T-cell (primary cell): ENCODE measurements at regions not wholly inside any gene's neighbourhood (a gene's known extent, or its start where the extent isn't known, plus 50 kb on each side); places are given as distances from the start of the nearest gene placed in this dataset.

Experiments used
- ATAC-seq, 4 experiments: fragments of 200-7000 bp in 3 of 4; fragments of 150-1000 bp in 1 of 4; cut with Tn5 transposase; replicated peaks in 1 of 4; 1 replicate in 3 of 4; 2 replicates in 1 of 4; pipeline ENCODE4 v1.10.0; 2021; ENCODE audit warnings: moderate library complexity in 3 of 4, mild to moderate bottlenecking in 2 of 4, moderate number of reproducible peaks in 1 of 4
- CTCF ChIA-PET, 2 donors: fragments of 300-600 bp; sonication (Branson Sonifier 250); formaldehyde crosslinking; loops; one replicate each; lab custom pipeline; 2022; ENCODE audit warnings: antibody characterized with exemption in 2 of 2; lab: Charles Lee
- POLR2A ChIA-PET, 2 donors: fragments of 300-600 bp; sonication (Branson Sonifier 250); formaldehyde crosslinking; loops; one replicate each; lab custom pipeline; 2022; ENCODE audit warnings: antibody characterized with exemption in 2 of 2; lab: Charles Lee
- DNase-seq, 35 experiments: peaks; one replicate each; pipeline versions ENCODE4 v3.0.0 to v3.0.0-alpha.2; 2013 to 2023
- H3K27ac ChIP-seq: one replicate; pipeline ENCODE4 v1.5.1; 2013; ENCODE audit warnings: low read length
- H3K27me3 ChIP-seq, 2 experiments: replicated peaks in 1 of 2; 1 replicate in 1 of 2; 2 replicates in 1 of 2; pipeline versions ENCODE4 v1.6.1 to v1.7.0; 2013; ENCODE audit warnings: low read length in 1 of 2, mixed read lengths in 1 of 2; ENCODE audit not compliant: control insufficient read depth in 2 of 2, insufficient read depth in 2 of 2; ENCODE audit errors: extremely low read depth in 1 of 2
- H3K36me3 ChIP-seq, 2 donors: 1 replicate in 1 of 2; 2 replicates in 1 of 2; pipeline versions ENCODE4 v1.6.1 to v1.7.0; 2013; ENCODE audit warnings: low read length in 1 of 2; ENCODE audit not compliant: control insufficient read depth in 2 of 2, insufficient read depth in 1 of 2; ENCODE audit errors: extremely low read depth in 1 of 2
- H3K4me1 ChIP-seq, 2 experiments: 1 replicate in 1 of 2; 2 replicates in 1 of 2; pipeline versions ENCODE4 v1.6.1 to v1.7.0; 2013; ENCODE audit warnings: low read length in 2 of 2, mixed read lengths in 1 of 2; ENCODE audit not compliant: insufficient read depth in 2 of 2, control insufficient read depth in 1 of 2; ENCODE audit errors: extremely low read depth in 1 of 2
- H3K4me3 ChIP-seq, 2 donors: 1 replicate in 1 of 2; 2 replicates in 1 of 2; pipeline versions ENCODE4 v1.5.1 to v1.7.0; 2013; ENCODE audit warnings: mild to moderate bottlenecking in 2 of 2, low read length in 1 of 2, moderate library complexity in 1 of 2; ENCODE audit not compliant: control insufficient read depth in 1 of 2; ENCODE audit errors: extremely low read depth in 1 of 2
- H3K9me3 ChIP-seq: 2 replicates; pipeline ENCODE4 v1.7.0; 2013
- H3K27ac Mint-ChIP-seq, 2 donors: one replicate each; pipeline ENCODE4 v1.8.0; 2020 to 2021; ENCODE audit warnings: mild to moderate bottlenecking in 2 of 2, mixed read lengths in 2 of 2
- H3K27me3 Mint-ChIP-seq, 2 donors: one replicate each; pipeline ENCODE4 v1.8.0; 2021 to 2022; ENCODE audit warnings: mixed read lengths in 2 of 2
- H3K36me3 Mint-ChIP-seq: one replicate; pipeline ENCODE4 v1.8.0; 2021; ENCODE audit warnings: mixed read lengths
- H3K4me1 Mint-ChIP-seq, 3 donors: one replicate each; pipeline ENCODE4 v1.8.0; 2020 to 2022; ENCODE audit warnings: mixed read lengths in 3 of 3, mild to moderate bottlenecking in 1 of 3
- H3K4me3 Mint-ChIP-seq, 3 donors: one replicate each; pipeline ENCODE4 v1.8.0; 2020 to 2022; ENCODE audit warnings: mild to moderate bottlenecking in 3 of 3, mixed read lengths in 3 of 3, moderate library complexity in 3 of 3
- H3K9me3 Mint-ChIP-seq, 3 donors: one replicate each; pipeline ENCODE4 v1.8.0; 2020 to 2022; ENCODE audit warnings: mixed read lengths in 3 of 3
- WGBS: methylation state at CpG from one replicate; pipeline ENCODE4 v1.1.5; 2013; ENCODE audit warnings: missing lambda C conversion rate; ENCODE audit not compliant: insufficient coverage; 5-methylcytosine and 5-hydroxymethylcytosine counted together

DNA sequence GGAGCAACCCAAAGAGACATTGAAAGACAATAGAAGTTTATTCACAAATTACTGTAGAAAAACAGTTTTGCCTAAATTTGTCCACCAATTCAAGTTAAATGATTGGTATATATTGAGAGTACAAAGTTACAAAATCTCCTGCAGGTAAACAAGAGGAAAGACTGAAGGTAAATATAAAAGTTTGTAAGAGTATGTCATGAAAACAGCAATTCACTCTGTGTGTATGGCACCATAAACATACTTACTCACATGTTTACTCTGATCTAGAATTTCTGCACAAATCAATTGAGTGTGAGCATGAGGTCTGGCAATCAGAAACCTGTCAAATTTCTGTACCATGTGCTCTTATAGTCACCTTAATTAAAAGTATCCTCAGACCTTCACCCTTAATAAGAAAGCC lies 800.9 kb upstream of the MBL2 start:
- H3K9me3 ChIP-seq: no peaks in the 10 kb centered on the region
- Mint-ChIP-seq H3K27ac (no peak overlapping the region), H3K36me3 (peaks cover 3% of the 10 kb centered on the region), H3K4me3 (no peak overlapping the region), H3K4me1 (no peaks in the 10 kb centered on the region), H3K27me3 (no peaks in the 10 kb centered on the region), H3K9me3 (peaks cover 7 to 22% (median 12%) of the 10 kb centered on the region in 3 donors)
- H3K27ac ChIP-seq: no peak overlapping the region
- ATAC-seq: no peak
- ChIA-PET POLR2A (no interaction called here), CTCF (no interaction called here)
- DNase-seq: no peak
- no peaks in the 10 kb centered on the region for H3K36me3 ChIP-seq
- no peak overlapping the region for H3K4me3 ChIP-seq
- no peaks in the 10 kb centered on the region for H3K4me1 ChIP-seq
- H3K27me3 ChIP-seq: no peaks in the 10 kb centered on the region

DNA sequence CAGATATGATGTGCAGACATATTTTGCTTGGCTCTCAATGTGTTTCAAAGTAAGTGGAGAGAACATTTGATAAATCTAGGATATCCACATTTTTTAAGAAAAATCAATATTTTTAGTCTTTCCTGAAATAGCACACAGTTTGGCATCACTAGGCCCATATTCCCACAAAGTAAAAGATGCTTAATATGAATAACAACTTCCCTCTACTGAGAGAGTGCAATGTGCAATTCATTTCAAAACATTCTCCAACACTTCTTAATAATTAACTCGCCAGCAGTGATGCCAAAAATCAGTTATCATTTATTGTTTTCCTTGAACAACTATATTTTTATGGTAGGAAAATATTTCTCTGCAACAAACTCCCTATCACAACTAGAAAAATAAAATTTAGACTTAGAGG lies 800.2 kb upstream of the MBL2 start:
- no peak overlapping the region for H3K4me3 Mint-ChIP-seq
- H3K27ac Mint-ChIP-seq: no peak overlapping the region
- peaks cover 3% of the 10 kb centered on the region for H3K36me3 Mint-ChIP-seq
- ChIA-PET CTCF (no interaction called here), POLR2A (no interaction called here)
- DNase-seq: no peak
- H3K27me3 ChIP-seq: no peaks in the 10 kb centered on the region
- no CpG with 5 or more reads among the region's 1 CpG for WGBS
- peaks cover 8 to 23% (median 12%) of the 10 kb centered on the region in 3 donors for H3K9me3 Mint-ChIP-seq
- no peak overlapping the region for H3K27ac ChIP-seq
- no peak for ATAC-seq
- no peaks in the 10 kb centered on the region for H3K36me3 ChIP-seq
- no peaks in the 10 kb centered on the region for H3K27me3 Mint-ChIP-seq
- H3K4me1 ChIP-seq: no peaks in the 10 kb centered on the region
- H3K9me3 ChIP-seq: no peaks in the 10 kb centered on the region
- H3K4me3 ChIP-seq: no peak overlapping the region
- no peaks in the 10 kb centered on the region for H3K4me1 Mint-ChIP-seq

DNA sequence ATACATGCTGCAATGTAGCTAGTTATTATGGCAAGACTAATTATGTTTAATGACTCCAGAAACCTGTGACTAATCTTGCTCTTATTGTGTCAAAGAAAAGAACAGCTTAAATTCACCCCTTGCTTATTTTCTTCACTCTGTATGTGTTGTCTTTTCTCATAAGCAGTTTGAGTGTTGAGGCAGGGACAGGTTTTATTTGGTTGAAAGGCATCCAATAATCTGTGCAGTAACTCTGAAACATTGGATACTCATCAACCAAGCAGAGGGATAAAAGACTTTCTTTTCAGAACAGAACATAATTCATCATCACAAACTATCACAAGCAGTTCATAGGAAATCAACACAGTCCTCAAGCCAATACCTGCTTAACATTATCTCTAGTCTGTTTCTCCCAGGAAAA lies 797.6 kb upstream of the MBL2 start:
- H3K9me3 Mint-ChIP-seq: peaks cover 16 to 42% (median 21%) of the 10 kb centered on the region in 3 donors
- POLR2A ChIA-PET: no interaction called here

DNA sequence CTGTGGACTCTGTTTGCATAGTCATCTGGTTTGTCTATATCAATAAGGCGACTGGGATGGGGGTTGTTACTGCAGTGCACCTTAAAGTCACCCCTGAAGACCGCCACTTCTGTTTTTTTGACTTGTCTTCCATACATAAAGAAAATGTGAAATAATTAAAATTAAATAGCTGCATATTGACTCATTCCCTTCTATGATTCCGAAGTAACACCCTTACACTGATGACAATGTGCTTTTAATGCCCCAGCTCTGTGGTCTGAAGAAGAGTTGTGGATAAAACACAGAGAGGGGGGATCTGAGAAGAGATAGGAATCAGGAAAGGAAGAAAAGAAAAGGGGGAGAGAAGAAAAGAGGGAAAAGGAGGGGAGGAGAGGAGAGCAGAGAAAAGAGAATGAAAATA lies 796.9 kb upstream of the MBL2 start:
- Mint-ChIP-seq H3K9me3 (peaks cover 16 to 42% (median 26%) of the 10 kb centered on the region in 3 donors), H3K36me3 (no peaks in the 10 kb centered on the region), H3K27me3 (no peaks in the 10 kb centered on the region), H3K27ac (no peak overlapping the region), H3K4me1 (no peaks in the 10 kb centered on the region), H3K4me3 (no peak overlapping the region)
- ATAC-seq: no peak
- POLR2A ChIA-PET: no interaction called here
- H3K36me3 ChIP-seq: no peaks in the 10 kb centered on the region
- WGBS: no CpG with 5 or more reads among the region's 3 CpGs
- no peaks in the 10 kb centered on the region for H3K27me3 ChIP-seq
- no peak for DNase-seq
- CTCF ChIA-PET: interaction anchor here in 1 of 2 donors (0.6 kb wide), 1 partner anchor 405 kb away, joined by 6 read pairs; no protein-coding TSS in a partner anchor
- H3K9me3 ChIP-seq: no peaks in the 10 kb centered on the region
- H3K27ac ChIP-seq: no peak overlapping the region
- no peaks in the 10 kb centered on the region for H3K4me1 ChIP-seq
- no peak overlapping the region for H3K4me3 ChIP-seq

More for the DNA sequence above, 797.6 kb upstream of the MBL2 start:
- Mint-ChIP-seq H3K27me3 (no peaks in the 10 kb centered on the region), H3K36me3 (no peaks in the 10 kb centered on the region), H3K4me3 (no peak overlapping the region), H3K4me1 (no peaks in the 10 kb centered on the region), H3K27ac (no peak overlapping the region)
- H3K36me3 ChIP-seq: no peaks in the 10 kb centered on the region
- CTCF ChIA-PET: no interaction called here
- H3K4me1 ChIP-seq: no peaks in the 10 kb centered on the region
- ATAC-seq (no peak), DNase-seq (no peak)
- no peaks in the 10 kb centered on the region for H3K27me3 ChIP-seq
- no peak overlapping the region for H3K4me3 ChIP-seq
- H3K27ac ChIP-seq: no peak overlapping the region
- no peaks in the 10 kb centered on the region for H3K9me3 ChIP-seq

DNA sequence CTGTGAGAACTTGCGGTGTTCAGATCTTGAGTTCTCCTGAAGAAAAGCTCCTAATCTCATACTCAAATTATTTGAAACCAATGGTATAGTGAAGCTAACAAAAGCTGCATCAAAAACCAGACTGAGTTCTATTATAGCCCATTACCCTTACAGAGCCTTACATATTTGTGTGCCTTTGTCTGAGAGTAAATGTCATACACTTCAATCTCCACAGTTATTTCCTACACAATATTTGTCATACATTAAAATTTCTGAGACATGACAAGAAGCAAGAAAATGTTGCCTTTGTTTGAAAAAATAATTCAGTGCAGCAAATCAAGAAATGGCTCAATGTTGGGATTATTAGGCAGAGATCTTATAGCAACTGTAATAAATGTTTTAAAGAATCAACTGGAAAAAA lies 776.1 kb upstream of the MBL2 start:
- CTCF ChIA-PET: no interaction called here
- H3K27me3 Mint-ChIP-seq: no peaks in the 10 kb centered on the region
- H3K36me3 Mint-ChIP-seq: no peaks in the 10 kb centered on the region
- Histone ChIP-seq H3K4me1 (no peaks in the 10 kb centered on the region), H3K4me3 (no peak overlapping the region), H3K9me3 (no peaks in the 10 kb centered on the region), H3K27me3 (no peaks in the 10 kb centered on the region), H3K36me3 (no peaks in the 10 kb centered on the region), H3K27ac (no peak overlapping the region)
- DNase-seq (no peak), ATAC-seq (no peak)
- no CpG with 5 or more reads among the region's 1 CpG for WGBS
- no peak overlapping the region for H3K27ac Mint-ChIP-seq
- POLR2A ChIA-PET: interaction anchor here in 1 of 2 donors (0.6 kb wide), 1 partner anchor 1375 kb away, joined by 3 read pairs; no protein-coding TSS in a partner anchor
- H3K9me3 Mint-ChIP-seq: peaks cover 0 to 31% (median 9%) of the 10 kb centered on the region in 3 donors
- no peaks in the 10 kb centered on the region for H3K4me1 Mint-ChIP-seq
- no peak overlapping the region for H3K4me3 Mint-ChIP-seq

DNA sequence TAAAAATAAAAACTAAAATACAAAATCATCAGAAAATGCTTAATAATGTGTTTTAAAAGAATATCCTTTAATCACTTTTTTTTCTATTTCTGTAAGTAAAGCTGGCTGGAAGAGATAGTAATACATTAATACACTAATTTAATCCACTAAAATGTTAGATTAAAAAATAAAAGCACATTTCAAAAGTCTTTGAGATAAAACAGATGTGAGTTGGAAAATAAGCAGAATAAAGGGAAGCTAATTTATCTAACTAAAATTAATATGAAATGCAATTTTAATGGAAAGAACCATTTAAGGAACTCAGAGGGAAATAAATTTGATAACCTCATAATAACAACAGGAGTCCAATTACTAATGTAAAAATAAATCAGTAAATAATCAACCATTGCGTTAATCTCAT lies 774.8 kb upstream of the MBL2 start:
- CTCF ChIA-PET: no interaction called here
- no peaks in the 10 kb centered on the region for H3K9me3 ChIP-seq
- ATAC-seq (no peak), DNase-seq (no peak)
- H3K27ac Mint-ChIP-seq: no peak overlapping the region
- H3K36me3 ChIP-seq: no peaks in the 10 kb centered on the region
- H3K36me3 Mint-ChIP-seq: no peaks in the 10 kb centered on the region
- no CpG with 5 or more reads among the region's 1 CpG for WGBS
- POLR2A ChIA-PET: no interaction called here
- no peaks in the 10 kb centered on the region for H3K27me3 ChIP-seq
- H3K9me3 Mint-ChIP-seq: peaks cover 0 to 35% (median 11%) of the 10 kb centered on the region in 3 donors
- H3K4me3 ChIP-seq: no peak overlapping the region
- H3K4me1 ChIP-seq: no peaks in the 10 kb centered on the region
- H3K4me3 Mint-ChIP-seq: no peak overlapping the region
- H3K27ac ChIP-seq: no peak overlapping the region
- H3K27me3 Mint-ChIP-seq: no peaks in the 10 kb centered on the region
- no peaks in the 10 kb centered on the region for H3K4me1 Mint-ChIP-seq

DNA sequence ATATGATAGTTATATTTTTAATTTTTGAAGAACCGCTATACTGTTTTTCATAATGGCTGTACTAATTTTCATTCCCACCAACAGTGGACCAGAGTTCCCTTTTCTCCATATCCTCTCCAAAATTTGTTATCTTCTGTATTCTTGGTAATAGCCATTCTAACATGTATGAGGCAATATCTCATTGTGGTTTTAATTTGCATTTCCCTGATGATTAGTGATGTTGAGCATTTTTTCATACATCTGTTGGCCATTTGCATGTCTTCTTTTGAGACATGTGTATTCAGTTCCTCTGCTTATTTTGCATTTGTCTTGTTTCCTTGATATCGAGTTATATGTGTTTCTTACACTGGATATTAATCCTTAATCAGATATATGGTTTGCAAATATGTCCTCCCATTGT lies 770.8 kb upstream of the MBL2 start:
- DNase-seq: no peak
- H3K27ac ChIP-seq: no peak overlapping the region
- ATAC-seq: no peak
- H3K27ac Mint-ChIP-seq: no peak overlapping the region
- CTCF ChIA-PET: no interaction called here
- POLR2A ChIA-PET: no interaction called here
- no peaks in the 10 kb centered on the region for H3K27me3 Mint-ChIP-seq
- no peak overlapping the region for H3K4me3 Mint-ChIP-seq
- H3K36me3 ChIP-seq: no peaks in the 10 kb centered on the region
- H3K27me3 ChIP-seq: no peaks in the 10 kb centered on the region
- no CpG with 5 or more reads among the region's 2 CpGs for WGBS
- H3K36me3 Mint-ChIP-seq: no peaks in the 10 kb centered on the region
- H3K4me1 Mint-ChIP-seq: no peaks in the 10 kb centered on the region
- H3K9me3 ChIP-seq: no peaks in the 10 kb centered on the region
- peaks cover 5 to 24% (median 12%) of the 10 kb centered on the region in 3 donors for H3K9me3 Mint-ChIP-seq
- H3K4me1 ChIP-seq: no peaks in the 10 kb centered on the region
- no peak overlapping the region for H3K4me3 ChIP-seq
